PC-3 (cell line): ENCODE measurements at regions not wholly inside any gene's neighbourhood (a gene's known extent, or its start where the extent isn't known, plus 50 kb on each side); places are given as distances from the start of the nearest gene placed in this dataset.

Source experiments
- CTCF ChIP-seq: fragments of 300-600 bp; sonication (generic); conservative IDR thresholded peaks from 2 replicates; pipeline ENCODE4 v1.5.1; 2017; ENCODE audit warnings: antibody characterized with exemption, low read depth, mild to moderate bottlenecking, low read length
- EZH2 ChIP-seq: fragments of 300-600 bp; sonication (generic); IDR thresholded peaks from one replicate; pipeline ENCODE4 v1.6.1; 2017; ENCODE audit warnings: antibody characterized with exemption, mild to moderate bottlenecking, low read length; ENCODE audit not compliant: unreplicated experiment
- EZH2phosphoT487 ChIP-seq: fragments of 300-600 bp; sonication (generic); IDR thresholded peaks from 2 replicates; pipeline ENCODE4 v1.6.1; 2018; ENCODE audit warnings: mild to moderate bottlenecking, antibody characterized with exemption, low read length, borderline replicate concordance

DNA sequence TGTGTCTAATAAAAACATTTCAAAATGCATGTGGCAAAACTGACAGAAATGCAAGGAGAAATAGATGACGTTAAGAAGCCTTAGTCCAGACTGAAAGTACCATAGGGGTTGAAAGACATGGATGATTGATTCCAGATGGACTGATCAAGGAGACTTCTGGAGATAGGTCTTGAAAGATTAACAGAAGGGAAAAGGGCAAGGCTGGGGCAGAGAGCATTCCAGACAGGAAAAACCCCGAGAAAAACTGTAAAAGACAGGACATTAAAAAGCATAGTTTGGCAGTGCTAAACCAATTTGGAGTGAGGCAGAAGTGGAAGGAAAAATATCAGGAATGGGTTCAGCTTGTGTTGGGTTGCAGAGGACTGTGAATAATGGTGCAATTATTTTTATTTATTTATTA lies 375.2 kb upstream of the SGO1 start:
- TF ChIP-seq CTCF (no peak), EZH2 (no peak), EZH2phosphoT487 (no peak)
